Middle frontal gyrus (tissue), 1 donor: ENCODE measurements at regions not wholly inside any gene's neighbourhood (a gene's known extent, or its start where the extent isn't known, plus 50 kb on each side); places are given as distances from the start of the nearest gene placed in this dataset.

Experiments used
- DNase-seq: peaks from one replicate; pipeline ENCODE4 v3.0.0-alpha.2; 2015; ENCODE audit warnings: low spot score; ENCODE audit errors: extremely low spot score

DNA sequence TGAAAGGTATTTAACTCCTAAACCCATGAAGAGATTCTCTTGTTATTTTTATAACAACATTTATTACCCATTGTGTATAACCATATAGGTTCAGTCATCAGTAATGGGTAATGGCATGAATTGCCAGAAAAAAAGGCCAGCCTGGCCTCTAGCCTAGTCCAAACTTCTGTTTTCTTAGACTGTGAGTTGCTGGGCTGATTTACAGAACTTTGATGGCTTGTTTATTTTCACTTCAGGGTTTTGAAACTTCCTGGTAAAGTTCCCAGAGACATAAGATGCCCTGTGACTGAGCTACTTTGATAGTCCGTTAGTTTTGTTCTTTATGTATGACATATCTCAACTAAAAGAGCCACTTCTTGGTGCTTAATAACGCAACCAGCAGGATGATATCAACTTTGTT is 164.8 kb downstream of the METTL4 start:
- no peak for DNase-seq

- no peak for DNase-seq
These were observed 163.3 kb downstream of the METTL4 start for GRCh38 chr18:2407961-2408360.

GRCh38 chr18:2409906-2410305 is 161.4 kb downstream of the METTL4 start:
- no peak for DNase-seq

DNA sequence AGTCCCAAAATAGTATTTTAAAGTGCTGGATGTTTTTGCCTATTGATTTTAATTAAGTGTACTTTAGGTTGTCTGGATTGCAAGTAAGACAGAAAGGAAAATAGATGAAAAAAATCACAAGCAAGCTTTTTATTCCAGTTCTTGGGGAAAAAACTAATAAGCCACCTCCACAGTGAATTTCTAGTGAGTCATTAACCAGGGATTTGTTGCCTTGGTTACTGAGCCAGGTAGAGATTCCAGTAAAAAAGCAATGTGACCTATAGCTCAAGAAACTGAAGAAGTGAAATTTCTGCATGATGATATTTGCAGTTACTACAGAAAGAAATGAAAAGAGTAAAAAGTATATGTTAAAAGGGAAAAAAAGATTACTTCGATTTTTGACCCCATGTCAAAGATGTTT is 160.6 kb downstream of the METTL4 start:
- DNase-seq = no peak

GRCh38 chr18:2411381-2411960 is 159.8 kb downstream of the METTL4 start:
- no peak for DNase-seq

DNA sequence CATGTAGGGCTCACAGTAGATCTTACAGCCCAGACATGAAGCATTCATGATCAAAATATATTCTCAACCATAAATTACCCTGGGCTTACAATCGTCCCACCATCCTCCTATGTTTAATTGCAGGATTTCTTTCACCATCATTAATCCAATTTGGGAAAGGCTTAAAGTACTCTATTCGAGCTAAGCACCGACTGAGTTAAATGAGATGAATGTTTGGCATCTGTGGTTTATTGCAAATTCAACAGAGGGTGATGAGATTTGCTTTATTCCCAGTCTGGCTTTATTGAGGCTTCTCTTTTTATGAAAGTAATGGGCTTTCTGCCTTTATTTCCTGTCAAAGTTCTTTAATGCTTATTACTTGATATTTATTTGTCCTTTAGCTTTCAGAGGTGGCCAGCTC is 159.0 kb downstream of the METTL4 start:
- no peak for DNase-seq

DNA sequence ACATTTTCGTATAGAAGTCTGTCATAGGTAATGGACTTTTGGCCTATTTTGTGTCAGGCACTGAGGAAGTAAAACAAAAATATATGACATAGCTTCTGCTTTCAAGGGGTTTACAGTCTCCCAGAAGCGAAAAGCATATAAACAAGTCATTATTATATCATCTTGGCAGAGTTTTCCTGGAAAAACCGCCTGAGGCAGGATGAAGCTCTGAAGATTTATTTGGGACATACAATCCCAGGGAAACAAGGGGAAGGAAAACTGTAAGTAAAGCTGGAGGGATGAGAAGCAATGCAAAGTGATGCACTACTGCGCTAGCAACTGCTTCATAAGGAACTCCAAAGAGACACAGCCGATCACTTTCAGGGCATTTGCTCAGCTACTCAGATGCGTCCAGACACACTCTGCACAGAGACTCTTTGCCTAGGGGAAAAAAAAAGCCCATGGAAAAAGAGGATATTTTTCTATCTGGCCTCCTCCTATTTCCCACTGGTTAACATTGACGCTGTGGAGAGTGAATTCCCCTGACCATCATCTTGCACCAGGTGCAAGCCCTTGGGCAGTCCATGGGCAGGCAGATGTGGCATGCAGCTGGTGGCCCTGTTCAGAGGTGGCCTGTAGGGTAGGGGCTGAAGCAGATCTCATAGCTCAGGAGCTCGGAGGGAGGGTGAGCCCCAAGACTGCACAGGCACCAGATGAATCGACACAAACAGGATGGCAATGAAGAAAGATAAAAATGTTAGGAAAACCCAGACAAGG is 158.1 kb downstream of the METTL4 start:
- DNase-seq = no peak

DNA sequence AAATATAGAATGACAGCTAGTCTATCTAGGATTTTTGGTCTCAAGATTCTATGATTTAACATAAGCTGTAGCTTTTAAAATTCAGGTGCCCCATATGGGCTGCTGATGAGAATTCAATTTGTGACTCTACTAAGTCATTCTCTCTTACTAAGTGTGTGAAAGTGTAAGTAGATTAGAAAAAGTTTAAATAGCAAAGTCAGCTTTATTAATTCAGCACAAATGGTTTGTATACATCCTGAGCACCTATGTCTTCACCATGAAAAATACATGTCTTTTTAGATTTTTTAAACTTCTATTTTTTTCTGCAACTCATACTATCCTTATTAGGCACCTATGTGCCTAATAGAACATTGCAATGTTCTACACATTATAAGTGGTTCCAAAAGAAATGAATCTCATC is 157.1 kb downstream of the METTL4 start:
- DNase-seq = no peak

DNA sequence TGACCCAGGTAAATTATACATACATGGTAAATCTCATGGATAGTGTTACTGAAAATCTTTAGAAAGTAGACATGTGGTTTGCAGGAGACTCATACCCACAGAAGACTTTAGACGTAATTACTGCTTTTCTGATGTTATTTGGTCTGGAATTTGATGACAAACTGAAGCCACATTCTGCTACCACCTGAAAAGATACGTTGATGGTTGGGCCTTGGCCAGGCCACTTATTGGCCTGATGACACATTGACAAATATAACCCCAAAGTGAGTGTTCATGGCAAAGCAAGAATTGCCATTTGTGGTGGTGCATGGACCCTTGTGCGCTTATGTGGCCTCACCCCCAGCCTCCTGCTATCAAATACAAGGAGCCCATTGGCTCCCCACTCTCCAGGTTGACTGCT is 155.6 kb downstream of the METTL4 start:
- DNase-seq = no peak

- DNase-seq = no peak
These were observed 153.3 kb downstream of the METTL4 start for GRCh38 chr18:2417861-2418610.

DNA sequence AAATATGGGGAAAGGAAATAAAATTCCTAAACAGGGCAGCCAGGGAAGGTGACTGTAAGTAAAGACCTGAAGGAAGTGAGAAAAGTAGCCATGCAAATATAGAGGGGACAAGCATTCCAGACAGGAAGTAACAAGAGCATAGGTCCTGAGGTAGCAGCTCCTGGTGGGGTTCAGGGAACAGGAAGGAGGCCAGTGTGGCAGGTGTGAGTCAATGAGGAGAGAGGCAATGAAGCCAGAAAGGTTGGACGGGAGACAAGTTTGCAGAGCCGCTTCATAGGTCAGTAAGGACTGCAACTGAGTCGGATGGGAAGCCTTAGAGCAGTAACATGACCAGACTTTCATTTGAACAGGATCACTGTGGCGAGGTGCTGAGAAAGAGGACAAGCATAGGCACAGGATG is 150.9 kb downstream of the METTL4 start:
- no peak for DNase-seq

DNA sequence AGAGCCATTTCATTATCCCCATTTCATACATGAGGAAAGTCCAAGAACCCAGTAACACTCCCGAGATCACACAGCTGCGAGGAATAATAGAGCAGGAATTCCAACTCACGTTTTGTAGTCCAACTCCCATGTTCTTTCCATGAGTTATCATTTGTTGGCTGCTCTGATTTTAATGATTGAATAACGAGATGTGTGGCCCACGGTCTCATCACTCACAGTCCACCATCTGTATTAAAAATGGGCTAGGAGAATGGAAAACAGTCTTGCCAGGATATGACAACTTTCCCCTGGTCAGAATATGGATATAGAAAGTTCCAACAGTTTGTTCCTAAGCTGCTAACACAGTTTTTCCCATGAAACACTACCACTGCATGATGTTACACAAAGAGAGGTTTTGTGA is 147.5 kb downstream of the METTL4 start:
- DNase-seq = no peak

DNA sequence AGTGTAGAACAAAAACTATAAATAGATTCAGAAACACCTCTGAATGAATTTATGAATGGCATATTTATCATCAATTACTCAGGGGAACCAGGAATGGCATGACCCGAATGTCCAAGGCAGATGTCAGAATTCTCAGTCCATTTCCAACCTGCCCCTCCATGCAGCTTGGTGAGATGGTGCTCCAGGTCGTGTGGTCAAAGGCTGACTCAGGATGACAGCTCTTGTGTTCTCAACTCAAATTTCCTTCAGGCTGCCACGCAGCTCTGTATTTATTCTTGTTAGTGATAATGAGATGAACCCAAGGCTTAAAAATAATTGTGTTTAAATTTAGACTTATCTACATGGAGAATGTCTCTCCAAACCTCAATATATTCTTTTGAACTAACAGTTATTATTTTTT is 146.9 kb downstream of the METTL4 start:
- no peak for DNase-seq

DNA sequence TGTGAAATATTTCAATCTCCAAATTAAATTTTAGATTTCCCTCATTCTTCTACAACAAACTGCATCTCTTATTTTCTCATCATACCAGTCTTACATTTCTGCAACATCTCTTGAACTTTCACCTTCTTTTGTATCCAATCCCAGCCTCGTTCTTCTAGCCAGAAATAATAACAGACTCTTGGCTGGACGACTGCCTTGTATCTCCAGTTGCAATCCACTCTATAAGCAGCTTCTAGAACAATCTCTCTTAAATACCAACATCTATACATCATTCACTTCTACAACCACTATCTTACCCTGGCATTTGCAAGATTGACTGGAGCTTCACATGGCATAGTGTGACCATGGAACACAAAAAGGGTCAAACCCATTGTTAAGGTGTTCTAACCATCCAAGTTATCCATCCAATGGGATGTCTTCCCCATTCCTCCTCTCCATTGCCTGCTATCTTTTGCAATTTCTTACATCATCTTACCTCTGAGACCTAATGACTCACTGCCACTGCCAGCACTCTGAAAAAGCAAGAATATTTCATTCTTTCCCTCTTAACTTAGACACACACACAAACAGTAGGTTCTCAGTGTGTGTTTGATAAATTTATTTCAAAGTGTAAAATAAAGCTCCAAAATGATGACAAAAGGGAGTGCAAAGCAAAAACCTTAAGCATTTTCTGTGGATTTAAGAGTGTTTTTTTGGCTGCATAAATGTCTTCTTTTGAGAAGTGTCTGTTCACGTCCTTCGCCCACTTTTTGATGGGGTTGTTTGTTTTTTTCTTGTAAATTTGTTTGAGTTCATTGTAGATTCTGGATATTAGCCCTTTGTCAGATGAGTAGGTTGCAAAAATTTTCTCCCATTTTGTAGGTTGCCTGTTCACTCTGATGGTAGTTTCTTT is 145.6 kb downstream of the METTL4 start:
- DNase-seq = no peak

GRCh38 chr18:2430191-2430590 is 141.1 kb downstream of the METTL4 start:
- DNase-seq = no peak

GRCh38 chr18:2431806-2432205 is 139.5 kb downstream of the METTL4 start:
- no peak for DNase-seq

DNA sequence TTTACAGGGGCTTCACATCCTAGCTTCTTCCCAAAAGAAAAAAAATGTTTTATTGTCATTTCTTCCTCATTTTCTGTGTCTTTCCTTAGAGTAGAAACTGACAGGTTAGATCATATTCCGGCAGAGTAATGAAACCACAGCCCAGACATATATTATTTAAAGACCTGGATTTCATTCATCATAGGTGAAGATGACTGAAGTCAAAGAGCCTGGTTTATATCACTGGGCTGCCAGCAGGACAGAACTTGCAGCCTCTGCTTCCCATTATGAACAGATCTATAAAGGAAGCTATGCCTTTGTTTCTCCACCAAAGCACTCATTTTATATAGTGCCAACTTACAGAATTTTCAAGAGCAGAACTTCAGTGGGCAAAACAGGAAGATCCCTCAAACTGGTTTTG is 137.9 kb downstream of the METTL4 start:
- no peak for DNase-seq

- DNase-seq = no peak
These were observed 129.8 kb downstream of the METTL4 start for GRCh38 chr18:2441544-2441943.

- no peak for DNase-seq
These were observed 129.3 kb downstream of the METTL4 start for GRCh38 chr18:2442006-2442405.

- no peak for DNase-seq
These were observed 128.5 kb downstream of the METTL4 start for GRCh38 chr18:2442726-2443275.

DNA sequence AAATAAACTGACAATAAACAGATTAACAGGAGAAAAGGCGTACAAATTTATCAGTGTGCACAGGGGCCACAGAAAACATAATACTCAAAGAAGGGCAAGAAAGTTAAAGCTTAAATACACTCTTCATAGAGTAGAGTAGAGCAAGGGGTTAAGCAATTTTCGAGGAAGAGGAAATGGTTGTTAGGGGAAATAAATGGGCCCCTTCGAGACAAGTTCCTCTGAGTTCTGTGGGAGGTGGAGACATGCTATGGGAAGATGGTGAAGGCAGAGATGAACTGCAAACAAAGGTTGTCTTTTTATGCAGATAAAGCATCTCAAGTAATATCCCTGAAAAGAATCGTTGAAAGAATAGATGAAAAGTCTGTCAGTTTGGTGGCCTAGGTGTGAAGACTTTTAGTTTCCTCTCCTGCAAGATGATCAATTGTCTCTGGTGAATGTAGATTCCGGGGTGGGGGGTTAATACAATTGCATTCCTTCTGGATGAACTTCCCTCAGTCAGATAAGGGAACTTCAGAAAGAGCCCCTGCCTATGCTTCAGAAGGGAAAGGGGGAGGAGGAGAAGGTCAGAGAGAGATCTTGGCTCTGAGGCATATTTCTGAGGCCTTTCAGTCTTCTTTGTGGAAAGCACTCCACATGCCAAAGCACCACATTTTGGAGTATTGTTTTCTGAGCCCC is 127.0 kb downstream of the METTL4 start:
- no peak for DNase-seq
